WTC11 (cell line): ENCODE measurements at regions not wholly inside any gene's neighbourhood (a gene's known extent, or its start where the extent isn't known, plus 50 kb on each side); places are given as distances from the start of the nearest gene placed in this dataset.

Experiments
- ATAC-seq: fragments of 200-7000 bp; cut with Tn5 transposase; 2 replicates; pipeline ENCODE4 v1.10.0; 2021; ENCODE audit warnings: mild to moderate bottlenecking, moderate library complexity
- CTCF ChIA-PET: fragments of 300-600 bp; sonication (Branson Sonifier 250); formaldehyde crosslinking; loops from one replicate; lab custom pipeline; 2021; ENCODE audit warnings: antibody characterized with exemption; lab: Charles Lee
- POLR2A ChIA-PET: fragments of 350-600 bp; sonication (Branson Sonifier 250); formaldehyde crosslinking; loops from one replicate; lab custom pipeline; 2021; ENCODE audit warnings: antibody characterized with exemption; lab: Charles Lee
- DNase-seq: peaks from one replicate; pipeline ENCODE4 v3.0.0; 2021; ENCODE audit warnings: low spot score
- H3K27ac Mint-ChIP-seq: 2 replicates; pipeline ENCODE4 v1.8.0; 2021; ENCODE audit warnings: mixed read lengths
- H3K27me3 Mint-ChIP-seq: 2 replicates; pipeline ENCODE4 v1.8.0; 2021; ENCODE audit warnings: low read depth, mild to moderate bottlenecking, moderate library complexity, mixed read lengths
- H3K36me3 Mint-ChIP-seq: 2 replicates; pipeline ENCODE4 v1.8.0; 2021; ENCODE audit warnings: mixed read lengths
- H3K4me1 Mint-ChIP-seq: 2 replicates; pipeline ENCODE4 v1.8.0; 2022; ENCODE audit warnings: mixed read lengths
- H3K4me3 Mint-ChIP-seq: 2 replicates; pipeline ENCODE4 v1.8.0; 2021; ENCODE audit warnings: mild to moderate bottlenecking, moderate library complexity, mixed read lengths
- H3K9me3 Mint-ChIP-seq: 2 replicates; pipeline ENCODE4 v1.8.0; 2021; ENCODE audit warnings: mixed read lengths
- CBFB ChIP-seq: sonication (generic); formaldehyde crosslinking; IDR thresholded peaks from 2 replicates; pipeline ENCODE4 v1.8.1; 2022; ENCODE audit warnings: mild to moderate bottlenecking, low read depth, missing genetic modification reagents
- CREB1 ChIP-seq: sonication (generic); formaldehyde crosslinking; IDR thresholded peaks from 2 replicates; pipeline ENCODE4 v1.8.0; 2023; ENCODE audit warnings: mild to moderate bottlenecking, missing genetic modification reagents
- CREM ChIP-seq: sonication (generic); formaldehyde crosslinking; IDR thresholded peaks from 2 replicates; pipeline ENCODE4 v1.8.1; 2022; ENCODE audit warnings: mild to moderate bottlenecking, missing genetic modification reagents, moderate library complexity
- ELF4 ChIP-seq: sonication (generic); formaldehyde crosslinking; IDR thresholded peaks from 2 replicates; pipeline ENCODE4 v1.8.1; 2022; ENCODE audit warnings: low read depth, mild to moderate bottlenecking, moderate library complexity, missing genetic modification reagents
- ESRRA ChIP-seq: sonication (generic); formaldehyde crosslinking; IDR thresholded peaks from 2 replicates; pipeline ENCODE4 v1.8.1; 2022; ENCODE audit warnings: mild to moderate bottlenecking, missing genetic modification reagents, borderline replicate concordance
- FOXP1 ChIP-seq: sonication (generic); formaldehyde crosslinking; IDR thresholded peaks from 2 replicates; pipeline ENCODE4 v1.8.0; 2022; ENCODE audit warnings: missing genetic modification reagents, mild to moderate bottlenecking, moderate library complexity, borderline replicate concordance
- FOXP4 ChIP-seq: sonication (generic); formaldehyde crosslinking; IDR thresholded peaks from 2 replicates; pipeline ENCODE4 v1.8.0; 2022; ENCODE audit warnings: mild to moderate bottlenecking, missing genetic modification reagents
- NFATC4 ChIP-seq: fragments of 250-450 bp; sonication (Bioruptor Pico); IDR thresholded peaks from 2 replicates; pipeline ENCODE4 v1.9.0; 2021; ENCODE audit warnings: mild to moderate bottlenecking
- NFE2L1 ChIP-seq: sonication (generic); formaldehyde crosslinking; IDR thresholded peaks from 2 replicates; pipeline ENCODE4 v1.8.1; 2023; ENCODE audit warnings: missing genetic modification reagents
- NR1H2 ChIP-seq: sonication (generic); formaldehyde crosslinking; IDR thresholded peaks from 2 replicates; pipeline ENCODE4 v1.9.0; 2021; ENCODE audit warnings: mild to moderate bottlenecking, moderate library complexity, missing genetic modification reagents
- RORB ChIP-seq: fragments of 250-450 bp; sonication (Bioruptor Pico); IDR thresholded peaks from 2 replicates; pipeline ENCODE4 v1.9.0; 2021; ENCODE audit warnings: mild to moderate bottlenecking
- SP1 ChIP-seq: sonication (generic); formaldehyde crosslinking; conservative IDR thresholded peaks from 2 replicates; pipeline ENCODE4 v1.8.1; 2022; ENCODE audit warnings: missing genetic modification reagents
- ZBTB21 ChIP-seq: sonication (generic); formaldehyde crosslinking; IDR thresholded peaks from 2 replicates; pipeline ENCODE4 v1.8.1; 2023; ENCODE audit warnings: mild to moderate bottlenecking, missing genetic modification reagents, borderline replicate concordance
- ZNF281 ChIP-seq: sonication (generic); formaldehyde crosslinking; IDR thresholded peaks from 2 replicates; pipeline ENCODE4 v1.8.0; 2023; ENCODE audit warnings: mild to moderate bottlenecking, missing genetic modification reagents
- ZNF317 ChIP-seq: sonication (generic); formaldehyde crosslinking; IDR thresholded peaks from 2 replicates; pipeline ENCODE4 v1.8.1; 2023; ENCODE audit warnings: low read depth, mild to moderate bottlenecking, moderate library complexity, missing genetic modification reagents, borderline replicate concordance
- ZNF416 ChIP-seq: fragments of 250-450 bp; sonication (Bioruptor Pico); IDR thresholded peaks from 2 replicates; pipeline ENCODE4 v1.9.0; 2021; ENCODE audit warnings: mild to moderate bottlenecking, inconsistent platforms
- ZNF671 ChIP-seq: fragments of 250-450 bp; sonication (Bioruptor Pico); IDR thresholded peaks from 2 replicates; pipeline ENCODE4 v1.8.0; 2021; ENCODE audit warnings: mild to moderate bottlenecking
- TF ChIP-seq, protein P1 (sequence below): sonication (generic); formaldehyde crosslinking; IDR thresholded peaks from 2 replicates; pipeline ENCODE4 v1.8.0; 2022; ENCODE audit warnings: mild to moderate bottlenecking, missing genetic modification reagents
- TF ChIP-seq, protein P2 (sequence below): sonication (generic); formaldehyde crosslinking; IDR thresholded peaks from 2 replicates; pipeline ENCODE4 v1.8.1; 2022; ENCODE audit warnings: low read depth, mild to moderate bottlenecking, moderate library complexity, missing genetic modification reagents, borderline replicate concordance
- TF ChIP-seq, protein P3 (sequence below): fragments of 250-450 bp; sonication (Bioruptor Pico); IDR thresholded peaks from 2 replicates; pipeline ENCODE4 v1.9.0; 2021; ENCODE audit warnings: mild to moderate bottlenecking, borderline replicate concordance

GRCh38 chr4:187276736-187277408 is 553.2 kb upstream of the FAT1 start:
- DNase-seq, result no peak
- no peak for ATAC-seq
- Mint-ChIP-seq H3K27me3 (no peaks in the 10 kb centered on the region), H3K9me3 (peaks cover 3% of the 10 kb centered on the region; the same call in 1 of the 2 replicates), H3K4me3 (no peak overlapping the region), H3K4me1 (no peaks in the 10 kb centered on the region; the same call in 1 of the 2 replicates), H3K27ac (no peak overlapping the region), H3K36me3 (no peaks in the 10 kb centered on the region)
- ChIA-PET CTCF (no interaction called here), POLR2A (no interaction called here)
- TF ChIP-seq FOXP1 (CRISPR knock-in tag), result no peak
- TF ChIP-seq, protein P1, sequence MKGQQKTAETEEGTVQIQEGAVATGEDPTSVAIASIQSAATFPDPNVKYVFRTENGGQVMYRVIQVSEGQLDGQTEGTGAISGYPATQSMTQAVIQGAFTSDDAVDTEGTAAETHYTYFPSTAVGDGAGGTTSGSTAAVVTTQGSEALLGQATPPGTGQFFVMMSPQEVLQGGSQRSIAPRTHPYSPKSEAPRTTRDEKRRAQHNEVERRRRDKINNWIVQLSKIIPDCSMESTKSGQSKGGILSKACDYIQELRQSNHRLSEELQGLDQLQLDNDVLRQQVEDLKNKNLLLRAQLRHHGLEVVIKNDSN (CRISPR knock-in tag), result no peak
- TF ChIP-seq ZNF317, result no peak
- TF ChIP-seq ZNF416 (CRISPR knock-in tag), result no peak
- TF ChIP-seq ELF4 (CRISPR knock-in tag), result no peak
- no peak for TF ChIP-seq ZNF671 (CRISPR knock-in tag)
- no peak for TF ChIP-seq NFATC4
- TF ChIP-seq CREM (CRISPR knock-in tag), result no peak

DNA sequence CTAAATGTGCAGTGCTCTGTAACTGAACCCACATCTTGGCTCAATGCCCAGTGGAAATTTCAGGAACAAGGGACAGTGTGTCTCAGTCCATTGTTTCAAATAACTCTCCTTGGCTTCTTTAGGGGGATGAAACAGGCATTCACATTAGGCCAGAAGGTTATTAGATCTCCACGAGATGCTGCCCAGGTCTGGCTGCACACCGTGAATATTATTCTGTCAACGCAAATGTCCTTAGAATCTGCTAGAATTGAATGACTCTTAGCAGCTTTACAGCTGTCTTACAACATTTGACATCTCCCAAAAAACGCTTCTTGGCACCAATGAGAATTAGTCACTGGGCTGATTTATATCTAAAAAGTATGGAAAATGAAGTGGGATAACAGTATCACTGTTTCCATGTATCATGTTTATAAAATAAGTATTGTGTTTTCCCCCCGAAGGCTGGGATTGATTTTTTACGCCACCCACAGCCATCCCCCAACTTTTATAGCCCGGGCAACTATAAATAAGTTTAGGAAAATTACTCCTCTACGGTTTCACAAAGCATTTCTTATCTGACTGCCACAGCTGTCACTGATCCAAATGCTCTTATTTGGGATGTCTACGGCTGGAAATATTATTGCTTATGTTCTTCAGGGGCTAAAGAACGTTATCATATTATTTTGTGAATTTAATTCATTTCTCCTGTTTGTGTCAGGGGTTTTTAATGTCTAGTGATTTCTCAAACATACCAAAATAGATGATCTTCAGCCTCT is 559.7 kb upstream of the FAT1 start:
- Mint-ChIP-seq H3K27ac (no peak overlapping the region), H3K36me3 (no peaks in the 10 kb centered on the region), H3K4me3 (no peak overlapping the region), H3K4me1 (no peaks in the 10 kb centered on the region; the same call in 1 of the 2 replicates), H3K9me3 (peaks cover 5% of the 10 kb centered on the region; the same call in 1 of the 2 replicates), H3K27me3 (no peaks in the 10 kb centered on the region)
- ChIA-PET POLR2A (no interaction called here), CTCF (no interaction called here)
- ATAC-seq, result no peak
- TF ChIP-seq, protein P2, sequence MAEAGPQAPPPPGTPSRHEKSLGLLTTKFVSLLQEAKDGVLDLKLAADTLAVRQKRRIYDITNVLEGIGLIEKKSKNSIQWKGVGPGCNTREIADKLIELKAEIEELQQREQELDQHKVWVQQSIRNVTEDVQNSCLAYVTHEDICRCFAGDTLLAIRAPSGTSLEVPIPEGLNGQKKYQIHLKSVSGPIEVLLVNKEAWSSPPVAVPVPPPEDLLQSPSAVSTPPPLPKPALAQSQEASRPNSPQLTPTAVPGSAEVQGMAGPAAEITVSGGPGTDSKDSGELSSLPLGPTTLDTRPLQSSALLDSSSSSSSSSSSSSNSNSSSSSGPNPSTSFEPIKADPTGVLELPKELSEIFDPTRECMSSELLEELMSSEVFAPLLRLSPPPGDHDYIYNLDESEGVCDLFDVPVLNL (CRISPR knock-in tag), result no peak
- TF ChIP-seq CREB1 (CRISPR knock-in tag) (no peak), ESRRA (CRISPR knock-in tag) (no peak), FOXP4 (no peak), ZBTB21 (CRISPR knock-in tag) (no peak), CBFB (no peak), ZNF281 (CRISPR knock-in tag) (no peak), RORB (CRISPR knock-in tag) (no peak), NR1H2 (CRISPR knock-in tag) (no peak), NFE2L1 (no peak), SP1 (CRISPR knock-in tag) (no peak)
- TF ChIP-seq, protein P3, sequence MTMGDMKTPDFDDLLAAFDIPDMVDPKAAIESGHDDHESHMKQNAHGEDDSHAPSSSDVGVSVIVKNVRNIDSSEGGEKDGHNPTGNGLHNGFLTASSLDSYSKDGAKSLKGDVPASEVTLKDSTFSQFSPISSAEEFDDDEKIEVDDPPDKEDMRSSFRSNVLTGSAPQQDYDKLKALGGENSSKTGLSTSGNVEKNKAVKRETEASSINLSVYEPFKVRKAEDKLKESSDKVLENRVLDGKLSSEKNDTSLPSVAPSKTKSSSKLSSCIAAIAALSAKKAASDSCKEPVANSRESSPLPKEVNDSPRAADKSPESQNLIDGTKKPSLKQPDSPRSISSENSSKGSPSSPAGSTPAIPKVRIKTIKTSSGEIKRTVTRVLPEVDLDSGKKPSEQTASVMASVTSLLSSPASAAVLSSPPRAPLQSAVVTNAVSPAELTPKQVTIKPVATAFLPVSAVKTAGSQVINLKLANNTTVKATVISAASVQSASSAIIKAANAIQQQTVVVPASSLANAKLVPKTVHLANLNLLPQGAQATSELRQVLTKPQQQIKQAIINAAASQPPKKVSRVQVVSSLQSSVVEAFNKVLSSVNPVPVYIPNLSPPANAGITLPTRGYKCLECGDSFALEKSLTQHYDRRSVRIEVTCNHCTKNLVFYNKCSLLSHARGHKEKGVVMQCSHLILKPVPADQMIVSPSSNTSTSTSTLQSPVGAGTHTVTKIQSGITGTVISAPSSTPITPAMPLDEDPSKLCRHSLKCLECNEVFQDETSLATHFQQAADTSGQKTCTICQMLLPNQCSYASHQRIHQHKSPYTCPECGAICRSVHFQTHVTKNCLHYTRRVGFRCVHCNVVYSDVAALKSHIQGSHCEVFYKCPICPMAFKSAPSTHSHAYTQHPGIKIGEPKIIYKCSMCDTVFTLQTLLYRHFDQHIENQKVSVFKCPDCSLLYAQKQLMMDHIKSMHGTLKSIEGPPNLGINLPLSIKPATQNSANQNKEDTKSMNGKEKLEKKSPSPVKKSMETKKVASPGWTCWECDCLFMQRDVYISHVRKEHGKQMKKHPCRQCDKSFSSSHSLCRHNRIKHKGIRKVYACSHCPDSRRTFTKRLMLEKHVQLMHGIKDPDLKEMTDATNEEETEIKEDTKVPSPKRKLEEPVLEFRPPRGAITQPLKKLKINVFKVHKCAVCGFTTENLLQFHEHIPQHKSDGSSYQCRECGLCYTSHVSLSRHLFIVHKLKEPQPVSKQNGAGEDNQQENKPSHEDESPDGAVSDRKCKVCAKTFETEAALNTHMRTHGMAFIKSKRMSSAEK (CRISPR knock-in tag), result no peak
- no peak for DNase-seq
